HG03108 (cell line): ENCODE measurements at regions not wholly inside any gene's neighbourhood (a gene's known extent, or its start where the extent isn't known, plus 50 kb on each side); places are given as distances from the start of the nearest gene placed in this dataset.
"Not testable (repeated sequence)": the region's sequence is repeated elsewhere in the genome, so short reads cannot be mapped to it uniquely, and the experiment has no call there.

Experiments used
- ATAC-seq: cut with Tn5 transposase; IDR thresholded peaks from one replicate; pipeline ENCODE4 v1.9.1; 2021; ENCODE audit warnings: moderate library complexity; ENCODE audit not compliant: unreplicated experiment

DNA sequence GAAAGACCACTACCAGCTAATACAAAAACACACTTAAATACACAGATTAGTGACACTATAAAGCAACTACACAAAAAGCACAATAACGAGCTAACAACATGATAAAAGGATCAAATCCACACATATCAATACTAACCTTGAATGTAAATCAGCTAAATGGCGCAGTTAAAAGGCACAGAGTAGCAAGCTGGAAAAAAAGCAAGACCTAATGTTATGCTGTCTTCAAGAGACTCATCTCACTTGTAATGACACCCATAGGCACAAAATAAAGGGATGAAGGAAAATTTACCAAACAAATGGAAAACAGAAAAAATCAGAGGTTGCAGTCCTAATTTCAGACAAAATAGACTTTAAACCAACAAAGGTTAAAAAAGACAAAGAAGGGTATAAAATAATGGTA lies 86.3 kb downstream of the NUS1 start:
- no peak for ATAC-seq

DNA sequence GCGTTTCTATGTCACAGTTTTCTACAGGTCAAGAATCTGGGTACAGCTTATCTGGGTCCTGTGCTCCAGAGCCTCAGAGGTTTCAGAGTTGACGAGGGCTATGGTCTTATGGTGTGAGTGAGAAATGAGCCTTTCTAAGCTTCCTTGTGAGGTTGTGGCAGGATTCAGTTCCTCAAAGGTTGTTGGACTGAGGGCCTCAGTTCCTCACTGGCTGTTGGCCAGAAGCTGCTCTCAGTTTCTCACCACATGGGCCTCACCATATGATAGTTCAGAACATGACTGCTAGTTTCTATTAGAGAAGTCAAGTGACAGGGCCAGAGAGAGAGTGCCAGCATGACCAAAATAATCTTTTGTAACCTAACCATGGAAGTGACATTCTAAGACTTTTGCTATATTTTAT lies 96.1 kb downstream of the NUS1 start:
- ATAC-seq = peak; percentile 97

DNA sequence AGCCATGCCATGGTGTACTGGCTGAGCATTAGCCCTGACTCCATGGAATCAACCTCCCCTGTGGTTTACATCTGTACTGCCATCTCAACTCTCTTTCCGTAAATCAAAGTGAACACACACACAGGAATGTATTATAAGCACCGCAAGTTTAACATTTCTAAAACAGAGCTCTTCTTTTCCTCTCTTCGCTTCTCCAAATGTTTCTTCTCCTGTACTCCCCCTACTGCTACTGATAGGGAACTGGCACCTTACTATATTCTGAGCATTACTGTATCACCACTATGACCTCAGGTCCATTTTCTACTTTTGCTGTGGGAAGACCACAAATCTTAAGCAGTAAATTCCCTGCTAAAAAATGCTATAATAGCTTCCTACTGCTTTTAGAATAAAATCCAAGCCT lies 101.2 kb downstream of the NUS1 start:
- ATAC-seq = no peak

DNA sequence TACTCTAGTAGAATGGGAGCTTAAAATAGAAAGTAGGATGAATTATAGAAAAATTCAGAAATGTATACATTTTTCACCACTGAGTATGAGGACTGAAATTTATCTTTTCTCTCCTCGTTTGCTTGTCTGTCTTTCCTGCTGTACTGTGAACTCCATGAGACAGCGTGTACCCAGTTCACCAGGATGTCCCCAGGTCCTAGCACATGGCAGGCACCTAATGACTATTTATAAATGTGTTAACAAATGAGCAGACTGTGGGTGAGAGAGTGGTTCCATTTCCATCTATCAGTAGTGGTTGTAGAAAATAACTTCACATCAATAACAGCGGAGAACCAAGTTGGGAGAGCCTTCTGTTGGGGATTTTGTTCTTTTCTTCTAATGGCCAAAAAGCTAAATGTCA lies 106.3 kb downstream of the NUS1 start:
- no peak for ATAC-seq

DNA sequence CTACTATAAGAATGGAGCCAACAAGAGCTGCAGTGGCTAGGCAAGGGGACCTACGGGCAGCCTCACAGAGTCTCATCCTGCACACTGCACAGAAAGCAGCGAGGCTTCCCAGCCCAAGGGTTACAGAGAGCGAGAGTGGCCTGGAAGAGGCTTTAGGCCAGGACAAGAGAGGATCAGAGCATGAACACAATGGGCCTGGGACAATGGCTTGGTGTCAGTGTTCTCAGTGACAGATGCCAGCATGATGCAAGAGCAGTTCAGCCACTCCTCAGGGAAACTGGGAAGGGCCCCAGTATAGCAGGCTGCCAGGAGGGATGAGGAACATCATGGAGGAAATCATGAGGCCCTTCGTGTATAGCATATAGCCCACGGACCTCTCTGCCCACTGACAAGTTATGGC lies 108.0 kb downstream of the NUS1 start:
- ATAC-seq = no peak

DNA sequence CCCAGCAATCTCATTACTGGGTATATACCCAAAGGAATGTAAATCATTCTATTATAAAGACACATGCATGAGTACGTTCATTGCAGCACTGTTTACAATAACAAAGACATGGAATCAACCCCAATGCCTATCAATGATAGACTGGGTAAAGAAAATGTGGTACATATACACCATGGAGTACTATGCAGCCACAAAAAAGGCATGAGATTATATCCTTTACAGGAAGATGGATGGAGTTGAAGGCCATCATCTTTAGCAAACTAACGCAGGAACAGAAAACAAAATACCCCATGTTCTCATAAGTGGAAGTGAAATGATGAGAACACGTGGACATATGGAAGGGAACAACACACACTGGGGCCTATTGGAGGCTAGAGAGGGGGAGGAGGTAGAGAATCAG lies 115.7 kb downstream of the NUS1 start:
- no peak for ATAC-seq

DNA sequence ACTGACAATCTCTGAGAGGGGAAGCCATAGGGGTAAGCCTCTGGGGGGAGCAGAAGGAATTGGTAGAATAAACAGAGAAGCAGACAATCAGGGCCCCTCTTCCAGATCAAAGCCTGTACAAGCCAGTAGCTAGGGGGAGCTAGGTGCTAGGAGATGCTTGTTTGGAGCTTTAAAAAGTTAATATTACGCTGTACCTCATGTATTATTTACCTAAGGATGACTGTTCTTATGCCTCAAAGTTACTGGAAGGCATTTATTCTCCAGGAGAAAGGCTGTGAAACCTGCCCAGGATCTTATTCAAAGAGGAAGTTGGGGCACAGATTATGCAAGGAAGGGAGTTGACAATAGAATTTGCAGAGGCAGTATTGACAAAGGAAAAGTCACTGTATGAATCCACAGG lies 111.8 kb upstream of the SLC35F1 start:
- ATAC-seq = no peak

DNA sequence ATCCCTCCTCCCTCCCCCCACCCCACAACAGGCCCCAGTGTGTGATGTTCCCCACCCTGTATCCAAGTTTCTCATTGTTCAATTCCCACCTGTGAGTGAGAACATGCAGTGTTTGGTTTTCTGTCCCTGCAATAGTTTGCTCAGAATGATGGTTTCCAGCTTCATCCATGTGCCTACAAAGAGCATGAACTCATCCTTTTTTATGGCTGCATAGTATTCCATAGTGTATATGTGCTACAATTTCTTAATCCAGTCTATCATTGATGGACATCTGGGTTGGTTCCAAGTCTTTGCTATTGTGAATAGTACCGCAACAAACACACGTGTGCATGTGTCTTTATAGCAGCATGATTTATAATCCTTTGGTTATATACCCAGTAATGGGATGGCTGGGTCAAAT lies 108.2 kb upstream of the SLC35F1 start:
- not testable (repeated sequence) for ATAC-seq

DNA sequence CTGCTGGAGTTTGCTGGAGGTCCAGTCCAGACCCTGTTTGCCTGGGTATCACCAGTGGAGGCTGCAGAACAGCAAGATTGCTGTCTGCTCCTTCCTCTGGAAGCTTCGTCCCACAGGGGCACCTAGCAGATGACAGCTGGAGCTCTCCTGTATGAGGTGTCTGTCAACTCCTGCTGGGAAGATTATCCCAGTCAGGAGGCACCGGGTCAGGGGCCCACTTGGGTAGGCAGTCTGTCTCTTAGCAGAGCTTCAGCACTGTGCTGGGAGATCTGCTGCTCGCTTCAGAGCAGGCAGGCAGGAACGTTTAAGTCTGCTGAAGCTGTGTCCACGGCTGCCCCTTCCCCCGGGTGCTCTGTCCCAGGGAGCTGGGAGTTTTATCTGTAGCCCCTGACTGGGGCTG lies 96.8 kb upstream of the SLC35F1 start:
- ATAC-seq = no peak

DNA sequence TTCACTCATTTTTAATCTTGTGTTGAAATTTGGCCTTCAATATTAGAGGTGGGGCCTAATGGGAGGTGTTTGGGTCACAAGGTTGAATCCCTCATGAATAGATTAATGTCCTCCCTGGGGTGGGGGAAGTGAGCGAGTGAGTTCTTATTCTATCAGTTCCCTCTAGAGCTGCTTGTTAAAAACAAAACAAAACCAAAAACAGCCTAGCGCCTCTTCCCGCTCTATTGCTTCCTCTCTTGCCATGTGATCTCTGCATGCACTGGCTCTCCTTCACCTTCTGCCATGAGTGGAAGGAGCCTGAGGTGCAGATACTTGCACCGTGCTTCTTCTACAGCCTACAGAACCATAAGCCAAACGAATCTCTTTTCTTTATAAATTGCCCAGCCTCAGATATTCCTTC lies 89.6 kb upstream of the SLC35F1 start:
- no peak for ATAC-seq

DNA sequence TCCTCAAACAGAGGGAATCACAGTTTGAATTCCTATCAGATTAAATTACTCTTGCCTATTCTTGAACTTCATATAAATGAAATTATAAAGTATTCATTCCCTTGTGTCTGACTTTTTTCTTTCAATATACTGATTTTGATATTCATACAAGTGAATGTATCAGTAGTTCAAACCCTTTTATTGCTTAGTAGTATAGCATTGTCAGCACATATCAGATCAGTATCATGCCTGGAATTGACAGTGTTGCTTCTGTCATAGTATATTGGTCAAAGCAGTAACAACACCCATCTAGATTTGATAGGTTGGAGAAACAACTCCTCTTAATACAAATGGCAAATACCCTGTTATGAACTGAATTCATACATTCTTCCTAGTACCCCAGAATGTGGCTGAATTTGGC lies 89.1 kb upstream of the SLC35F1 start:
- no peak for ATAC-seq

DNA sequence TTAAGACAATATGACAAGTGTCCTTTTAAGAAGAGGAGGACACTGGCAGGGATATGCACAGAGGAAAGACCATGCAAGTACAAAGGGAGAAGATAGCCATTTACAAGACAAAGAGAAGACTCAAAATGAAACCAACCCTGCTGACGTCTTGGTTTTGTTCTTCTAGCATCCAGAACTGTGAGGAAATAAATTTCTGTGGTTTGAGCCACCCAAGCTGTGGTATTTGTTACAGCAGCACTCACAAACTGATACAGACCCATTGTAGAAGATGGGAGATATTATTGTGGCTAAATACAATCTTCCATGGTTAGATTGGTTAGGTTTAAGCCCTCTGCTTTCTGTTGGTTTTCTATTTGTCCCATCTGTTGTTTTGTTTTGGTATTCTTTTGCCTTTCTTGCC lies 88.6 kb upstream of the SLC35F1 start:
- no peak for ATAC-seq

DNA sequence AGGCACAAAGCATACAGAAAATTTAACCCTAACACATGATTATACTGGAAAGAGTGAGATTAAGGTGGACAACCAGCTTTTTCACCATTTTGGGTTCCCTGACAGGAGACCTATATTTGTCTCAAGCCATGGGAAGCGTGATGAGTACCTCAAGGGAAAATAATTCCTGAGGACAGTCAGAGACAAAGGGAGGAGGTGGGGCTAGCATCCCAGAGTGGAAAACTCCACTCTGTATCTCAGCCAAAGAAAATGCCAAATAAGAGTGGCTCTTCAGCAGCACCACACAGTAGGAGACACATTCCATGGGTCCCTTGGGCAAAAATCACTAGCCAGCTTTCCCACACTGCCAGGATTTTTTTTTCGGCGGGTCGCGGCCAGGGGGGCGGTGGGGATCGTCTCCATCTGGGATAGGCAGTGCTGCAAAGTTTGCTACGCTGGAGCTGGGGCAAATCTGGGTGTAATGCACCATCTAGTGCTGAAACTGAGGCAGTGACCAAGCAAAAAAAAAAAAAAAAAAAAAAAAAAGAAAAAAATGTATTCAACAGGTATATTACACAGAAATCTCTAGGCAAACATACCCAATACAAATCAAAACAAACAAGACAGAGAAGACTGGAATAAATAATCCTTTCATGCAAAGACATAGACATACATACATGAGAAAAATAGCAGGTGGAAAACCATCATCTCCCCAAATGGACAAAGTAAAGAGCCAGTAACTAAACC lies 77.3 kb upstream of the SLC35F1 start:
- ATAC-seq = no peak

DNA sequence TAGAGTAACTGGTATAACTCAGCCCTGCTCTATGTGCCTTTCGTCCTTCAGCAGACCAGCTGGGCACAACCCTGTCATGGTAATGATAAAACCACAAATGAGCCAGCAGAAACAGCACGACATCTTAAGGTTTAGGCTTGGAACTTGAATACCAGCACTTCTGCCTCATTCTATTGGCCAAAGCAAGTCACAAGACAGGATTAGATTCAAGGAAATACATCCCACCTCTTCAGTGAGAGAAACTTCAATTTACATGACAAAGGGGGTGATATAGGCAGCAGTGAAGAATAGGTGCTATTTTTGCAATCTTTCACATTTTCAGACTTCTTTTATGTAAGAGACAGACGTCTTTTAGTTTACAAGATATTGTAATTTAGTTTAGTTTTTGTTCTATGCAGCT lies 69.8 kb upstream of the SLC35F1 start:
- no peak for ATAC-seq

DNA sequence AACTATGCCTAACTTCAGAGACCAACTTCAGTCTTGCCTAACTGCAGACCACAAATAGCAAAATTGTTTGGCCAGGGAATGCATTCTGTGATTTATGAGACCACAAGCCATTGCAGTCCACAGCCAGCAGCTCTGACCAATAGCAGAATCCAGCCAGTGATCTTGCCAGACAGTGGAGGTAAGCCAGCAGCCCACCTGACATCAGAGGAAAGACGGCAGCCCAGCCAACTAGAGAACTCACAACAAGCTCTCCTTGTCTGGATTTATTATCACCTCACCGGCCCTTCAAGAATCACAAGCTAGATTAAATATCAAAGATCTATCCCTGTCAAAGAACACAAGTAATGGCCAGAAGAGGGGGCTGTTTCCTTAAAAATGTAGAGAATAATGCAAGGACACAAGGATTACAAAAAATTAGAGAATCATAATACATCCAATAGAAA lies 66.5 kb upstream of the SLC35F1 start:
- no peak for ATAC-seq

DNA sequence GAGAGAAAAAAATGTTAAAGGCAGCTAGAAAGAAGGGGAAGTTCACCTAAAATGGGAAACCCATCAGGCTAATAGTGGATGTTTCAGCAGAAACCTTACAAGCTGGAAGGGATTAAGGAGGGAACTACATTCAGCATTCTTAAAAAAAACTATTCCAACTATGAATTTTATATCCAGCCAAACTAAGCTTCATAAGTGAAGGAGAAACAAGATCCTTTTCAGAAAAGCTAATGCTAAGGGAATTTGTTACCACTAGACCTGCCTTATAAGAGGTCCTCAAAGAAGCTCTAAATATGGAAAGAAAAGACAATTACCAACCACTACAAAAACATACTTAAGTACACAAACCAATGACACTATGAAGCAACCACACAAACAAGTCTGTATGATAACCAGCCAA lies 59.2 kb upstream of the SLC35F1 start:
- no peak for ATAC-seq

DNA sequence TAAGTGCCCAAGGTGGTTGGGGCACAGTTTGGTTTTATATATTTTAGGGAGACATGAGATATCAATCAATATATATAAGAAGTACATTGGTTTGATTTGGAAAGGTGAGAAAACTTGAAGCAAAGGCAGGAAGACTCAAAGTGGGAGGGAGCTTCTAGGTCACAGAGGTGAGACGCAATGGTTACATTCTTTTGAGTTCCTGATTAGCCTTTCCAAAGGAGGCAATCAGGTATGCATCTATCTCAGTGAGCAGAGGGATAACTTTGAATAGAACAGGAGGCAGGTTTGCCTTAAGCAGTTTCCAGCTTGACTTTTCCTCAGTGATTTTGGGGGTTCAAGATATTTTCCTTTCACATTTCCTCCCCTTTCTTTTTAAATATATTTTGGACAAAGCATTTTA lies 58.0 kb upstream of the SLC35F1 start:
- ATAC-seq = no peak
